ENCODE measurements at regions not wholly inside any gene's neighbourhood (a gene's known extent, or its start where the extent isn't known, plus 50 kb on each side); places are given as distances from the start of the nearest gene placed in this dataset.

DNA sequence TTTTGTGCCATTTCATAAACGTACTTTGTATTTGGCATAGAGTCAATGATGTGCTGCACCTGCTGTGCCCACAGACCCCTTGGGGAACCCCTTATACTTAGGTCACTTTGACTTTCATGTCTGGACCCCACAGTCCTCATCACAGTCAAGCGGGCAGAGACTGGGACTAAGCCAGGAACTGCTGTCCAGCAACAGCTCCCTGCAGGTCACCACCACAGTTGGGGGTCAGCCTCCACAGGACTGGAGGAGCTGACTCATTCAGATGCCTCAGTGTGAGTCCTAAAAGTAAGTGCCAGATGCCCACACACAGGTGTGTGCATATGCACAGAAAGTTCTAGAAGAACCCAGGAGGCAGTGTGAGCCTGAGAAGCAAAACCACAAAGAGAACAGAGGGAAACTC, 339.8 kb downstream of the GABRB3 start:
- DNase-seq (ENCODE audit: low spot score), result no peak
- H3K36me3 Mint-ChIP-seq (ENCODE audit: low read depth, unreplicated experiment), result no peaks in the 10 kb centered on the region
- H3K27me3 Mint-ChIP-seq (ENCODE audit: unreplicated experiment), result no peaks in the 10 kb centered on the region
- H3K4me3 Mint-ChIP-seq (ENCODE audit: unreplicated experiment), result no peak overlapping the region
- no peak for TF ChIP-seq CTCF (IDR thresholded peaks at IDR 0.05; ENCODE audit: unreplicated experiment)
- H3K27ac Mint-ChIP-seq (ENCODE audit: unreplicated experiment), result no peak overlapping the region
- H3K4me1 Mint-ChIP-seq (ENCODE audit: unreplicated experiment), result no peaks in the 10 kb centered on the region
- H3K9me3 Mint-ChIP-seq (ENCODE audit: unreplicated experiment), result no peaks in the 10 kb centered on the region

DNA sequence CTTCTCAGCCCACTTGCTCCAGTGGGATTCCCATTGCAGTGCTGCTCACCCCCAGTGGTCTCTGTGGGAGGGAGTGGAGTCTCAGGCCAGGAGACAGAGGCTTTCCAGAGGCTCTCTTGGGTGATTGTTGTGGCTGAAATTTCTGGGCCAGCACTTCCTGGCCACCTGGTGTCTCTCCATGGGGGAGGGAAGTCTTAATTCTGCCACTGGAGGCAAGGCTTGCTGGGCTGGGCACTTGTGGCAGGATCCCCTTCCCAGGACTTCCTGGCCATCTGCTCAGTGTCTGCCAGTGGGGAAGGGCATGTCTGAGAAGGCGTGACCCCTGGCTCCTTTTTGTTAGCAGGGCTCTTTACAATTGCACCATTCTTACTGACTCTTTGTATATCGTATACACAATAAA, 351.8 kb downstream of the GABRB3 start:
- H3K27me3 Mint-ChIP-seq (ENCODE audit: unreplicated experiment), result no peaks in the 10 kb centered on the region
- H3K36me3 Mint-ChIP-seq (ENCODE audit: low read depth, unreplicated experiment), result no peaks in the 10 kb centered on the region
- TF ChIP-seq CTCF (IDR thresholded peaks at IDR 0.05; ENCODE audit: unreplicated experiment), result no peak
- no peak overlapping the region for H3K27ac Mint-ChIP-seq (ENCODE audit: unreplicated experiment)
- H3K4me1 Mint-ChIP-seq (ENCODE audit: unreplicated experiment), result peaks cover 6% of the 10 kb centered on the region
- H3K9me3 Mint-ChIP-seq (ENCODE audit: unreplicated experiment), result no peaks in the 10 kb centered on the region
- H3K4me3 Mint-ChIP-seq (ENCODE audit: unreplicated experiment), result no peak overlapping the region
- no peak for DNase-seq (ENCODE audit: low spot score)

GRCh38 chr15:26395624-26396023, 377.2 kb downstream of the GABRB3 start:
- Mint-ChIP-seq H3K27me3 (ENCODE audit: unreplicated experiment) (no peaks in the 10 kb centered on the region), H3K27ac (ENCODE audit: unreplicated experiment) (no peak overlapping the region), H3K4me1 (ENCODE audit: unreplicated experiment) (no peaks in the 10 kb centered on the region), H3K36me3 (ENCODE audit: low read depth, unreplicated experiment) (no peaks in the 10 kb centered on the region), H3K9me3 (ENCODE audit: unreplicated experiment) (no peaks in the 10 kb centered on the region), H3K4me3 (ENCODE audit: unreplicated experiment) (no peak overlapping the region)
- no peak for TF ChIP-seq CTCF (IDR thresholded peaks at IDR 0.05; ENCODE audit: unreplicated experiment)
- DNase-seq (ENCODE audit: low spot score), result no peak

DNA sequence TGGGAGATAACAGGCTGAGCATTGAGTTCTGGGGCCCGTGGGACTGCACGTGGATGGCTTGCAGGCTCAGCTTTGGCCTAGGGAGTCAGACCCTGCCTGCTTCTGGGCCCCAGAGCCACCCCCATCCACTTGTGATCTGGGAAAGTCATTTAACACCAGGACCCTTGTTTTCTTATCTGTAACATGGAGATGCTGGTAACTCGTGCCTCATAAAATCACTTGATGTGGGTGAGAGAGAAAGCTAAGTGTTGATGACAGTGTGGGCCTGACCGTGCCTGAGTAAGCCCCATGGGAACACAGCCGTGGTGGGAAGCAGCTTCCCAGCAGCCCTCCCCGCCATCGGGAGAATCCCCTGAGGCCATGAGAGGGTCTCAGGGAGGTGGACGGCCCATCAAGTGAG, 378.1 kb downstream of the GABRB3 start:
- no peak overlapping the region for H3K4me3 Mint-ChIP-seq (ENCODE audit: unreplicated experiment)
- H3K9me3 Mint-ChIP-seq (ENCODE audit: unreplicated experiment), result no peaks in the 10 kb centered on the region
- DNase-seq (ENCODE audit: low spot score), result no peak
- no peaks in the 10 kb centered on the region for H3K4me1 Mint-ChIP-seq (ENCODE audit: unreplicated experiment)
- H3K36me3 Mint-ChIP-seq (ENCODE audit: low read depth, unreplicated experiment), result no peaks in the 10 kb centered on the region
- H3K27me3 Mint-ChIP-seq (ENCODE audit: unreplicated experiment), result no peaks in the 10 kb centered on the region
- H3K27ac Mint-ChIP-seq (ENCODE audit: unreplicated experiment), result no peak overlapping the region
- no peak for TF ChIP-seq CTCF (IDR thresholded peaks at IDR 0.05; ENCODE audit: unreplicated experiment)

GRCh38 chr15:26392956-26393355, 379.9 kb downstream of the GABRB3 start:
- no peak for DNase-seq (ENCODE audit: low spot score)
- no peaks in the 10 kb centered on the region for H3K4me1 Mint-ChIP-seq (ENCODE audit: unreplicated experiment)
- H3K27me3 Mint-ChIP-seq (ENCODE audit: unreplicated experiment), result no peaks in the 10 kb centered on the region
- no peak overlapping the region for H3K4me3 Mint-ChIP-seq (ENCODE audit: unreplicated experiment)
- TF ChIP-seq CTCF (IDR thresholded peaks at IDR 0.05; ENCODE audit: unreplicated experiment), result no peak
- no peak overlapping the region for H3K27ac Mint-ChIP-seq (ENCODE audit: unreplicated experiment)
- no peaks in the 10 kb centered on the region for H3K9me3 Mint-ChIP-seq (ENCODE audit: unreplicated experiment)
- H3K36me3 Mint-ChIP-seq (ENCODE audit: low read depth, unreplicated experiment), result no peaks in the 10 kb centered on the region
